Myocyte (in vitro differentiated cells): ENCODE measurements at regions not wholly inside any gene's neighbourhood (a gene's known extent, or its start where the extent isn't known, plus 50 kb on each side); places are given as distances from the start of the nearest gene placed in this dataset.
"Not testable (repeated sequence)": the region's sequence is repeated elsewhere in the genome, so short reads cannot be mapped to it uniquely, and the experiment has no call there.

ENCODE experiments used
- DNase-seq: peaks from one replicate; pipeline ENCODE4 v3.0.0-alpha.2; 2012; ENCODE audit warnings: low read depth

GRCh38 chr2:234409590-234409989 lies 87.3 kb downstream of the ARL4C start:
- no peak for DNase-seq

- no peak for DNase-seq
Measured at GRCh38 chr2:234406085-234406484, 90.8 kb downstream of the ARL4C start.

GRCh38 chr2:234405462-234405861 lies 91.4 kb downstream of the ARL4C start:
- no peak for DNase-seq

GRCh38 chr2:234404957-234405356 lies 91.9 kb downstream of the ARL4C start:
- DNase-seq = no peak

- DNase-seq = no peak
Measured at GRCh38 chr2:234403751-234404150, 93.1 kb downstream of the ARL4C start.

- peak; percentile 90 for DNase-seq
Measured at GRCh38 chr2:234403074-234403473, 93.8 kb downstream of the ARL4C start.

- DNase-seq = no peak
Measured at GRCh38 chr2:234401426-234401825, 95.5 kb downstream of the ARL4C start.

- DNase-seq = peak; percentile 87
Measured at GRCh38 chr2:234399451-234400246, 97.2 kb downstream of the ARL4C start.

GRCh38 chr2:234398531-234398930 lies 98.3 kb downstream of the ARL4C start:
- peak; percentile 70 for DNase-seq

- peak; percentile 97 for DNase-seq
Measured at GRCh38 chr2:234395891-234396420, 100.9 kb downstream of the ARL4C start.

- DNase-seq = no peak
Measured at GRCh38 chr2:234394450-234394849, 102.4 kb downstream of the ARL4C start.

- no peak for DNase-seq
Measured at GRCh38 chr2:234393354-234393753, 103.5 kb downstream of the ARL4C start.

GRCh38 chr2:234392041-234392615 lies 104.8 kb downstream of the ARL4C start:
- DNase-seq = no peak

GRCh38 chr2:234391625-234392024 lies 105.3 kb downstream of the ARL4C start:
- no peak for DNase-seq

GRCh38 chr2:234389661-234390060 lies 107.2 kb downstream of the ARL4C start:
- DNase-seq = not testable (repeated sequence)

- no peak for DNase-seq
Measured at GRCh38 chr2:234388591-234388990, 108.3 kb downstream of the ARL4C start.

- peak; percentile 39 for DNase-seq
Measured at GRCh38 chr2:234386971-234387370, 109.9 kb downstream of the ARL4C start.

- DNase-seq = no peak
Measured at GRCh38 chr2:234382131-234382530, 114.8 kb downstream of the ARL4C start.

GRCh38 chr2:234378958-234379357 lies 117.9 kb downstream of the ARL4C start:
- DNase-seq = not testable (repeated sequence)

- no peak for DNase-seq
Measured at GRCh38 chr2:234378440-234378839, 118.4 kb downstream of the ARL4C start.

- DNase-seq = peak; percentile 92
Measured at GRCh38 chr2:234377761-234378391, 119.0 kb downstream of the ARL4C start.

- no peak for DNase-seq
Measured at GRCh38 chr2:234376229-234376628, 120.7 kb downstream of the ARL4C start.
